ENCODE measurements at regions not wholly inside any gene's neighbourhood (a gene's known extent, or its start where the extent isn't known, plus 50 kb on each side); places are given as distances from the start of the nearest gene placed in this dataset.
"Not testable (repeated sequence)": the region's sequence is repeated elsewhere in the genome, so short reads cannot be mapped to it uniquely, and the experiment has no call there.

GRCh38 chr2:59333007-59333406 is 1091.9 kb upstream of the FANCL start:
- no peak overlapping the region for H3K4me2 ChIP-seq (ENCODE audit: low read depth, low read length, poor library complexity, severe bottlenecking)
- H3K9me2 ChIP-seq (replicated peaks; ENCODE audit: insufficient read depth, low read length), result no peaks in the 10 kb centered on the region
- no peak overlapping the region for H3K4me3 ChIP-seq (ENCODE audit: insufficient read depth, low read length, poor library complexity, severe bottlenecking)
- no peaks in the 10 kb centered on the region for H4K20me1 ChIP-seq (ENCODE audit: low read depth, low read length)
- H3K27me3 ChIP-seq (ENCODE audit: low read length), result no peaks in the 10 kb centered on the region
- no peaks in the 10 kb centered on the region for H3K9me3 ChIP-seq (ENCODE audit: insufficient read depth, low read length)
- H3K79me2 ChIP-seq (ENCODE audit: insufficient read depth, low read length), result no peaks in the 10 kb centered on the region
- TF ChIP-seq CTCF (IDR thresholded peaks at IDR 0.05; ENCODE audit: insufficient read depth, low read length, poor library complexity, severe bottlenecking) (no peak), EZH2phosphoT487 (conservative IDR thresholded peaks at IDR 0.05; ENCODE audit: low read length) (no peak)
- H2AFZ ChIP-seq (ENCODE audit: low read depth, low read length, severe bottlenecking), result no peak overlapping the region
- no peaks in the 10 kb centered on the region for H3F3A ChIP-seq (ENCODE audit: insufficient read depth)
- no peak overlapping the region for H3K9ac ChIP-seq (ENCODE audit: low read length)
- no peaks in the 10 kb centered on the region for H3K36me3 ChIP-seq (ENCODE audit: low read length)
- no peak overlapping the region for H3K27ac ChIP-seq (ENCODE audit: low read depth, low read length)

GRCh38 chr2:59326581-59327365 is 1085.6 kb upstream of the FANCL start:
- H3K9me3 ChIP-seq (ENCODE audit: insufficient read depth, low read length); H3K27ac ChIP-seq (ENCODE audit: low read depth, low read length): not testable (repeated sequence)

GRCh38 chr2:59322870-59323269 is 1081.7 kb upstream of the FANCL start:
- H2AFZ ChIP-seq (ENCODE audit: low read depth, low read length, severe bottlenecking), result no peak overlapping the region
- H3K79me2 ChIP-seq (ENCODE audit: insufficient read depth, low read length), result no peaks in the 10 kb centered on the region
- no peak overlapping the region for H3K27ac ChIP-seq (ENCODE audit: low read depth, low read length)
- no peak for TF ChIP-seq EZH2phosphoT487 (conservative IDR thresholded peaks at IDR 0.05; ENCODE audit: low read length)
- TF ChIP-seq CTCF (IDR thresholded peaks at IDR 0.05; ENCODE audit: insufficient read depth, low read length, poor library complexity, severe bottlenecking), result no peak
- H3K9ac ChIP-seq (ENCODE audit: low read length), result no peak overlapping the region
- no peaks in the 10 kb centered on the region for H3K27me3 ChIP-seq (ENCODE audit: low read length)
- H4K20me1 ChIP-seq (ENCODE audit: low read depth, low read length), result no peaks in the 10 kb centered on the region
- H3K4me2 ChIP-seq (ENCODE audit: low read depth, low read length, poor library complexity, severe bottlenecking), result no peak overlapping the region
- H3K9me2 ChIP-seq (replicated peaks; ENCODE audit: insufficient read depth, low read length), result no peaks in the 10 kb centered on the region
- no peaks in the 10 kb centered on the region for H3F3A ChIP-seq (ENCODE audit: insufficient read depth)
- H3K36me3 ChIP-seq (ENCODE audit: low read length), result no peaks in the 10 kb centered on the region
- no peak overlapping the region for H3K4me3 ChIP-seq (ENCODE audit: insufficient read depth, low read length, poor library complexity, severe bottlenecking)
- H3K9me3 ChIP-seq (ENCODE audit: insufficient read depth, low read length), result no peaks in the 10 kb centered on the region

More at GRCh38 chr2:59326581-59327365, 1085.6 kb upstream of the FANCL start:
- not testable (repeated sequence) for H3K4me3 ChIP-seq (ENCODE audit: insufficient read depth, low read length, poor library complexity, severe bottlenecking); H3K36me3 ChIP-seq (ENCODE audit: low read length); H4K20me1 ChIP-seq (ENCODE audit: low read depth, low read length); H2AFZ ChIP-seq (ENCODE audit: low read depth, low read length, severe bottlenecking); H3F3A ChIP-seq (ENCODE audit: insufficient read depth); H3K4me2 ChIP-seq (ENCODE audit: low read depth, low read length, poor library complexity, severe bottlenecking); H3K27me3 ChIP-seq (ENCODE audit: low read length); H3K9ac ChIP-seq (ENCODE audit: low read length); H3K9me2 ChIP-seq (replicated peaks; ENCODE audit: insufficient read depth, low read length); H3K79me2 ChIP-seq (ENCODE audit: insufficient read depth, low read length)

GRCh38 chr2:59322005-59322404 is 1080.9 kb upstream of the FANCL start:
- no peak overlapping the region for H3K9ac ChIP-seq (ENCODE audit: low read length)
- H3K27me3 ChIP-seq (ENCODE audit: low read length), result no peaks in the 10 kb centered on the region
- H3K79me2 ChIP-seq (ENCODE audit: insufficient read depth, low read length), result no peaks in the 10 kb centered on the region
- no peaks in the 10 kb centered on the region for H3K36me3 ChIP-seq (ENCODE audit: low read length)
- no peaks in the 10 kb centered on the region for H3K9me2 ChIP-seq (replicated peaks; ENCODE audit: insufficient read depth, low read length)
- H3K4me3 ChIP-seq (ENCODE audit: insufficient read depth, low read length, poor library complexity, severe bottlenecking), result no peak overlapping the region
- no peak for TF ChIP-seq EZH2phosphoT487 (conservative IDR thresholded peaks at IDR 0.05; ENCODE audit: low read length)
- TF ChIP-seq CTCF (IDR thresholded peaks at IDR 0.05; ENCODE audit: insufficient read depth, low read length, poor library complexity, severe bottlenecking), result no peak
- no peaks in the 10 kb centered on the region for H3K9me3 ChIP-seq (ENCODE audit: insufficient read depth, low read length)
- no peak overlapping the region for H2AFZ ChIP-seq (ENCODE audit: low read depth, low read length, severe bottlenecking)
- H4K20me1 ChIP-seq (ENCODE audit: low read depth, low read length), result no peaks in the 10 kb centered on the region
- H3K27ac ChIP-seq (ENCODE audit: low read depth, low read length), result no peak overlapping the region
- no peaks in the 10 kb centered on the region for H3F3A ChIP-seq (ENCODE audit: insufficient read depth)
- no peak overlapping the region for H3K4me2 ChIP-seq (ENCODE audit: low read depth, low read length, poor library complexity, severe bottlenecking)
